ENCODE measurements at regions not wholly inside any gene's neighbourhood (a gene's known extent, or its start where the extent isn't known, plus 50 kb on each side); places are given as distances from the start of the nearest gene placed in this dataset.

DNA sequence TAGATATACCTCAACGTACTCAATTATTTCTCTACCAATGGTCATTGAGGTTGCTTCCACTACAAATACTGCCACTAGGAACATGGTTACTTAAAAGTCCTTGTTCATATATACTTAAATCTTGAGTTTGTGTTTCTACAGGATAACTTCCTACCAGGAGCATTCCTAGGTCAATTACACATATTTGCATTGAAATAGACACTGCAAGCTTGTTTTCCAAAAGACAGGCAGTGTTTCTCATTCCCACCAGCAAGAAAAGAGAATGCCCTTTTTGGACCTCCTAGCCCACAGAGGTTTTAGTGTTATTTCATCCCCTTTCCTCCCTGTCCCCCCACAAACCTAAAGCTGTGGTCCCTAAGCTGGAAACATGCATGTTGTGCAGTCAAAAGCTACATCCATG lies 177.3 kb downstream of the ID4 start:
- no peaks in the 10 kb centered on the region for H4K20me1 ChIP-seq (replicated peaks in 1 of 2; ENCODE audit: control insufficient read depth in 1 of 2, insufficient read depth in 2 of 2, low read length in 2 of 2)
- no peaks in the 10 kb centered on the region for H3K27me3 ChIP-seq (replicated peaks in 1 of 4; ENCODE audit: control insufficient read depth in 3 of 4, extremely low read depth in 1 of 4, insufficient read depth in 3 of 4, low read length in 3 of 4)
- H3K79me1 ChIP-seq (ENCODE audit: low read depth, low read length), result no peaks in the 10 kb centered on the region
- no peak overlapping the region for H4K8ac ChIP-seq (ENCODE audit: extremely low read depth, insufficient read depth, low read length)
- peak overlapping the region; percentile 58; the same call in 1 of the 2 replicates for H2AFZ ChIP-seq (ENCODE audit: low read length)
- peak overlapping the region; percentile 38 to 60 for H3K4me2 ChIP-seq (ENCODE audit: insufficient read depth in 1 of 2, low read depth in 2 of 2, low read length in 2 of 2)
- peak overlapping the region; percentile 18 for H4K5ac ChIP-seq (ENCODE audit: insufficient read length, low read depth, low read length)
- H3K27ac ChIP-seq (ENCODE audit: low read depth, low read length), result no peak overlapping the region
- H3K9me3 ChIP-seq (ENCODE audit: insufficient read depth in 2 of 2, low read depth in 1 of 2, low read length in 1 of 2), result no peaks in the 10 kb centered on the region
- H3K14ac ChIP-seq (ENCODE audit: insufficient read length), result no peak overlapping the region
- no peak overlapping the region for H3K18ac ChIP-seq (ENCODE audit: extremely low read depth, low read length)
- 68% methylated on average over 1 of the region's 1 CpG; no CpG with 5 or more reads in 1 of the 2 experiments for WGBS, 2 experiments (ENCODE audit: extremely low coverage in 1 of 2, insufficient coverage in 1 of 2, insufficient read length in 1 of 2, insufficient replicate concordance in 2 of 2, low coverage in 1 of 2, low lambda C conversion rate in 2 of 2, missing lambda C conversion rate in 1 of 2)
- no peaks in the 10 kb centered on the region for H3K23me2 ChIP-seq (ENCODE audit: low read depth, low read length)
- no peak overlapping the region for H3K56ac ChIP-seq (replicated peaks; ENCODE audit: insufficient read length, low read depth, low read length)
- no peak overlapping the region for H2BK120ac ChIP-seq (replicated peaks; ENCODE audit: low read depth, low read length)
- no peaks in the 10 kb centered on the region for H3K36me3 ChIP-seq (ENCODE audit: control insufficient read depth in 2 of 4, insufficient read depth in 4 of 4, low read length in 3 of 4)
- no peak overlapping the region for H2BK5ac ChIP-seq (ENCODE audit: low read depth, low read length)
- no peak overlapping the region for H3K23ac ChIP-seq (ENCODE audit: insufficient read length)
- no peak overlapping the region for H4K91ac ChIP-seq (replicated peaks; ENCODE audit: insufficient read length, low read length)
- no peak overlapping the region for H3K9ac ChIP-seq (replicated peaks in 1 of 4; ENCODE audit: extremely low read depth in 1 of 4, low read depth in 3 of 4, low read length in 3 of 4)
- POLR2A ChIA-PET (ENCODE audit: partially characterized antibody), result no interaction called here
- H3K4me3 ChIP-seq (ENCODE audit: extremely low read depth in 1 of 4, insufficient read depth in 2 of 4, low read depth in 3 of 4, low read length in 4 of 4), result peak overlapping the region in 1 of 4 experiments; percentile 14; a peak in 1 of 8 replicates
- no peak overlapping the region for H2AK5ac ChIP-seq (ENCODE audit: low read depth, low read length)
- H3K4me1 ChIP-seq (replicated peaks in 1 of 4; ENCODE audit: control insufficient read depth in 3 of 4, insufficient read depth in 4 of 4, low read length in 3 of 4), result peaks cover 0 to 8% (median 5%) of the 10 kb centered on the region in 4 experiments; a peak in 5 of 7 replicates
- CTCF ChIA-PET (ENCODE audit: partially characterized antibody), result no interaction called here
- H2BK15ac ChIP-seq (ENCODE audit: low read length), result no peak overlapping the region
- TF ChIP-seq, protein P1, sequence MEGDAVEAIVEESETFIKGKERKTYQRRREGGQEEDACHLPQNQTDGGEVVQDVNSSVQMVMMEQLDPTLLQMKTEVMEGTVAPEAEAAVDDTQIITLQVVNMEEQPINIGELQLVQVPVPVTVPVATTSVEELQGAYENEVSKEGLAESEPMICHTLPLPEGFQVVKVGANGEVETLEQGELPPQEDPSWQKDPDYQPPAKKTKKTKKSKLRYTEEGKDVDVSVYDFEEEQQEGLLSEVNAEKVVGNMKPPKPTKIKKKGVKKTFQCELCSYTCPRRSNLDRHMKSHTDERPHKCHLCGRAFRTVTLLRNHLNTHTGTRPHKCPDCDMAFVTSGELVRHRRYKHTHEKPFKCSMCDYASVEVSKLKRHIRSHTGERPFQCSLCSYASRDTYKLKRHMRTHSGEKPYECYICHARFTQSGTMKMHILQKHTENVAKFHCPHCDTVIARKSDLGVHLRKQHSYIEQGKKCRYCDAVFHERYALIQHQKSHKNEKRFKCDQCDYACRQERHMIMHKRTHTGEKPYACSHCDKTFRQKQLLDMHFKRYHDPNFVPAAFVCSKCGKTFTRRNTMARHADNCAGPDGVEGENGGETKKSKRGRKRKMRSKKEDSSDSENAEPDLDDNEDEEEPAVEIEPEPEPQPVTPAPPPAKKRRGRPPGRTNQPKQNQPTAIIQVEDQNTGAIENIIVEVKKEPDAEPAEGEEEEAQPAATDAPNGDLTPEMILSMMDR (IDR thresholded peaks at IDR 0.05; ENCODE audit: control extremely low read depth in 1 of 3, insufficient read depth in 1 of 3, low read depth in 1 of 3, low read length in 3 of 3), result no peak
- TF ChIP-seq KDM4A (IDR thresholded peaks at IDR 0.05; ENCODE audit: low read depth, low read length, severe bottlenecking) (no peak), ASH2L (IDR thresholded peaks at IDR 0.05; ENCODE audit: low read length) (no peak), MAFK (IDR thresholded peaks at IDR 0.05; ENCODE audit: low read depth, low read length) (no peak), CBX5 (IDR thresholded peaks at IDR 0.05; ENCODE audit: low read depth, low read length) (no peak), POLR2AphosphoS5 (IDR thresholded peaks at IDR 0.05; ENCODE audit: low read depth, low read length) (no peak), CHD2 (IDR thresholded peaks at IDR 0.05; ENCODE audit: low read length) (no peak)
- TF ChIP-seq, protein P2, sequence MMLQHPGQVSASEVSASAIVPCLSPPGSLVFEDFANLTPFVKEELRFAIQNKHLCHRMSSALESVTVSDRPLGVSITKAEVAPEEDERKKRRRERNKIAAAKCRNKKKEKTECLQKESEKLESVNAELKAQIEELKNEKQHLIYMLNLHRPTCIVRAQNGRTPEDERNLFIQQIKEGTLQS (IDR thresholded peaks at IDR 0.05; ENCODE audit: insufficient read depth, low read depth, low read length), result no peak
- no peak overlapping the region for H3K4ac ChIP-seq (replicated peaks; ENCODE audit: insufficient read length, low read depth, low read length)
- no peak for FAIRE-seq
- no peak for DNase-seq (ENCODE audit: low read depth in 1 of 2, low spot score in 2 of 2)
- H3K79me2 ChIP-seq (ENCODE audit: control insufficient read depth in 1 of 2, insufficient read depth in 2 of 2, low read length in 2 of 2), result no peaks in the 10 kb centered on the region
- H2BK12ac ChIP-seq (ENCODE audit: low read depth, low read length), result no peak overlapping the region
- H2BK20ac ChIP-seq (ENCODE audit: low read length), result no peak overlapping the region

Data from H1 (cell line).